PC-3 (cell line): ENCODE measurements at regions not wholly inside any gene's neighbourhood (a gene's known extent, or its start where the extent isn't known, plus 50 kb on each side); places are given as distances from the start of the nearest gene placed in this dataset.

Experiments
- ATAC-seq: fragments of 200-7000 bp; cut with Tn5 transposase; 2 replicates; pipeline ENCODE4 v1.9.1; 2020; ENCODE audit warnings: mild to moderate bottlenecking, moderate library complexity
- BruUV-seq: library from RNA; stranded (reverse); fragments of 400-500 nt; replicated peaks from 2 replicates; lab custom pipeline; 2021; lab: Mats Ljungman, UMichigan
- CTCF ChIA-PET: fragments of 300-600 bp; sonication (Branson Sonifier 250); formaldehyde crosslinking; loops from one replicate; lab custom pipeline; 2022; ENCODE audit warnings: antibody characterized with exemption; lab: Charles Lee
- POLR2A ChIA-PET: fragments of 300-600 bp; sonication (Branson Sonifier 250); formaldehyde crosslinking; loops from one replicate; lab custom pipeline; 2022; ENCODE audit warnings: antibody characterized with exemption; ENCODE audit not compliant: unreplicated experiment; lab: Charles Lee
- DNase-seq: peaks from one replicate; pipeline ENCODE4 v3.0.0-alpha.2; 2015
- H2AFZ ChIP-seq: fragments of 300-600 bp; sonication (generic); 2 replicates; pipeline ENCODE4 v1.6.0; 2016; ENCODE audit warnings: antibody characterized with exemption, low read length
- H3F3A ChIP-seq: fragments of 300-600 bp; sonication (generic); one replicate; pipeline ENCODE4 v1.6.0; 2017; ENCODE audit warnings: antibody characterized with exemption, low read length, control low read depth, mild to moderate bottlenecking; ENCODE audit not compliant: unreplicated experiment
- H3K27ac ChIP-seq: fragments of 300-600 bp; sonication (generic); 2 replicates; pipeline ENCODE4 v1.5.1; 2016; ENCODE audit warnings: mild to moderate bottlenecking, low read length
- H3K27me3 ChIP-seq: fragments of 300-600 bp; sonication (generic); 2 replicates; pipeline ENCODE4 v1.6.1; 2016; ENCODE audit warnings: low read length, mixed read lengths
- H3K36me3 ChIP-seq: fragments of 300-600 bp; sonication (generic); 2 replicates; pipeline ENCODE4 v1.6.1; 2016; ENCODE audit warnings: low read depth, mixed run types, low read length, mixed read lengths
- H3K4me1 ChIP-seq: fragments of 300-600 bp; sonication (generic); 2 replicates; pipeline ENCODE4 v1.5.1; 2016; ENCODE audit warnings: low read length; ENCODE audit not compliant: insufficient read depth
- H3K4me2 ChIP-seq: fragments of 300-600 bp; sonication (generic); 2 replicates; pipeline ENCODE4 v1.6.0; 2016; ENCODE audit warnings: low read length
- H3K4me3 ChIP-seq: fragments of 300-600 bp; sonication (generic); 2 replicates; pipeline ENCODE4 v1.5.1; 2016; ENCODE audit warnings: mild to moderate bottlenecking, low read length, mixed read lengths
- H3K79me2 ChIP-seq: fragments of 300-600 bp; sonication (generic); 2 replicates; pipeline ENCODE4 v1.6.1; 2017; ENCODE audit warnings: low read length, mixed read lengths
- H3K9ac ChIP-seq: fragments of 300-600 bp; sonication (generic); 2 replicates; pipeline ENCODE4 v1.6.0; 2016; ENCODE audit warnings: mild to moderate bottlenecking, low read length
- H3K9me2 ChIP-seq: fragments of 300-600 bp; sonication (generic); replicated peaks from 2 replicates; pipeline ENCODE4 v1.6.1; 2016; ENCODE audit warnings: mixed run types, low read length, mixed read lengths
- H3K9me3 ChIP-seq: fragments of 300-600 bp; sonication (generic); 2 replicates; pipeline ENCODE4 v1.6.1; 2016; ENCODE audit warnings: low read length, mixed read lengths
- H4K20me1 ChIP-seq: fragments of 300-600 bp; sonication (generic); 2 replicates; pipeline ENCODE4 v1.6.1; 2016; ENCODE audit warnings: low read length, mixed read lengths
- EZH2 ChIP-seq: fragments of 300-600 bp; sonication (generic); IDR thresholded peaks from one replicate; pipeline ENCODE4 v1.6.1; 2017; ENCODE audit warnings: antibody characterized with exemption, mild to moderate bottlenecking, low read length; ENCODE audit not compliant: unreplicated experiment
- EZH2phosphoT487 ChIP-seq: fragments of 300-600 bp; sonication (generic); IDR thresholded peaks from 2 replicates; pipeline ENCODE4 v1.6.1; 2018; ENCODE audit warnings: mild to moderate bottlenecking, antibody characterized with exemption, low read length, borderline replicate concordance
- intact Hi-C: fragments of 100-400 bp; cut with micrococcal nuclease; formaldehyde crosslinking; loops from 2 replicates; pipeline ENCODE4 v1.9.0; 2023
- TF ChIP-seq, protein P1 (sequence below): fragments of 300-600 bp; sonication (generic); conservative IDR thresholded peaks from 2 replicates; pipeline ENCODE4 v1.5.1; 2017; ENCODE audit warnings: antibody characterized with exemption, low read depth, mild to moderate bottlenecking, low read length

DNA sequence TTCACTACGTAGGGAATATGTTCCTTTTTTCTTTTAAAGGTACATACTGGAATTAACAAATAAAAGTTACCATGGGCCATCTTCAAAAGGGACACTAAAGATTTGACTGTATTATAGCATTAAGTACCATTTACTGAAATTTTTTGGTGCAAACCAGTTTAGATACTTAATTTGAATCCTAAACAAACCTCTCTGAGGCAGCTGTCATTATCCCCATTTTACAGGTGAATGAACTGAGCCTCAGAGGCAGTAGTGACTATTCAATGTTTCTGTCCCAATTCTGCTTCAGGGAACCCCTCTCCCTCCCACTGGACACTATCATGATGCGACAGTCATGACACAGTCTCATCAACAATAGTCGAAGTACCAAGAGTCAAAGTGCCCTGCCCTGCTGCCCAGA, 76.2 kb upstream of the PHF21A start:
- Histone ChIP-seq H3K36me3 (no peaks in the 10 kb centered on the region), H3K4me2 (no peak overlapping the region), H3F3A (no peaks in the 10 kb centered on the region), H3K27me3 (no peaks in the 10 kb centered on the region), H3K9me2 (no peaks in the 10 kb centered on the region), H3K9me3 (no peaks in the 10 kb centered on the region), H3K79me2 (no peaks in the 10 kb centered on the region), H3K4me1 (peaks cover 6% of the 10 kb centered on the region; the same call in 1 of the 2 replicates), H4K20me1 (no peaks in the 10 kb centered on the region), H3K4me3 (no peak overlapping the region), H3K9ac (no peak overlapping the region), H2AFZ (no peak overlapping the region), H3K27ac (no peak overlapping the region)
- ChIA-PET CTCF (no interaction called here), POLR2A (no interaction called here)
- no TSS peak for BruUV-seq
- DNase-seq (no peak), ATAC-seq (no peak)
- TF ChIP-seq EZH2, result no peak
- TF ChIP-seq EZH2phosphoT487, result no peak
- TF ChIP-seq, protein P1, sequence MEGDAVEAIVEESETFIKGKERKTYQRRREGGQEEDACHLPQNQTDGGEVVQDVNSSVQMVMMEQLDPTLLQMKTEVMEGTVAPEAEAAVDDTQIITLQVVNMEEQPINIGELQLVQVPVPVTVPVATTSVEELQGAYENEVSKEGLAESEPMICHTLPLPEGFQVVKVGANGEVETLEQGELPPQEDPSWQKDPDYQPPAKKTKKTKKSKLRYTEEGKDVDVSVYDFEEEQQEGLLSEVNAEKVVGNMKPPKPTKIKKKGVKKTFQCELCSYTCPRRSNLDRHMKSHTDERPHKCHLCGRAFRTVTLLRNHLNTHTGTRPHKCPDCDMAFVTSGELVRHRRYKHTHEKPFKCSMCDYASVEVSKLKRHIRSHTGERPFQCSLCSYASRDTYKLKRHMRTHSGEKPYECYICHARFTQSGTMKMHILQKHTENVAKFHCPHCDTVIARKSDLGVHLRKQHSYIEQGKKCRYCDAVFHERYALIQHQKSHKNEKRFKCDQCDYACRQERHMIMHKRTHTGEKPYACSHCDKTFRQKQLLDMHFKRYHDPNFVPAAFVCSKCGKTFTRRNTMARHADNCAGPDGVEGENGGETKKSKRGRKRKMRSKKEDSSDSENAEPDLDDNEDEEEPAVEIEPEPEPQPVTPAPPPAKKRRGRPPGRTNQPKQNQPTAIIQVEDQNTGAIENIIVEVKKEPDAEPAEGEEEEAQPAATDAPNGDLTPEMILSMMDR, result no peak
- intact Hi-C loops, result no loop called here

DNA sequence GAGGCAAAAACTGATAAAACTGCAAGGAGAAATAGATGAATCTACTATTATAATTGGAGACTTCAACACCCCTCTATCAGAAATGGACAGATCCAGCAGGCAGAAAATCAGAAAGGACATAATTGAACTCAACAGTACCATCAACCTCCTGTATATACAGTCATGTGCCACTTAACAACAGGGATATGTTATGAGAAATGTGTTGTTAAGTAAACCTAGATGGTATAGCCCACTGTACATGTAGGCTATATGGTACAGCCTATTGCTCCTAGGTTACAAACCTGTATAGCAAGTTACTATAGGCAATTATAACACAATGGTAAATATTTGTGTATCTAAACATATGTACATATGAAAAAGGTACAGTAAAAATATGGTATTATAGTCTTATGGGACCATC, 66.8 kb upstream of the PHF21A start:
- no peak for TF ChIP-seq EZH2phosphoT487
- TF ChIP-seq, protein P1, result no peak
- no peak for TF ChIP-seq EZH2
- no TSS peak for BruUV-seq

DNA sequence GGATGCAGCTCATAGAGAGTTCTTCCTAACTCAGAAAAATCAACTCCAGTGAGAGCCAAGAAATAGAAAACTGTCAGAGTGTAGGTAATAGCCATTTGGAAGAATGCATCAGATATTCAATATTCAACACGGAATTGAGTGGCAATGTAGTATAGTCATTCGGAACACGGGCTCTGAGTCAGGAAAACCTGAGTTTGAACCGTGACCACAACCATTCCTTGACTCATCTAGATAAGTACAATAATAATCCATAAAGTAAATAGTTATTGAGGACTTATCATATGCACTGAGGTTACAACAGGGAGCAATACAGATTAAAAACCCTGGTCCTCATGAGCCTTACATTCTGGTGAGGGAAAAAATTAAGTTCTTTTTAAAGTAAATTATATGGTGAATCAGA, 62.6 kb upstream of the PHF21A start:
- Histone ChIP-seq H3K9me2 (no peaks in the 10 kb centered on the region), H3F3A (no peaks in the 10 kb centered on the region), H3K79me2 (no peaks in the 10 kb centered on the region), H4K20me1 (no peaks in the 10 kb centered on the region), H3K4me1 (peaks cover 20% of the 10 kb centered on the region), H3K27ac (peak overlapping the region; percentile 12; the same call in 1 of the 2 replicates), H3K4me3 (no peak overlapping the region), H2AFZ (no peak overlapping the region), H3K9me3 (no peaks in the 10 kb centered on the region), H3K9ac (no peak overlapping the region), H3K4me2 (peak overlapping the region; percentile 45), H3K27me3 (no peaks in the 10 kb centered on the region), H3K36me3 (no peaks in the 10 kb centered on the region)
- ATAC-seq (peak; percentile 92), DNase-seq (peak; percentile 90)
- BruUV-seq, result no TSS peak
- ChIA-PET CTCF (no interaction called here), POLR2A (no interaction called here)
- intact Hi-C loops, result no loop called here
- TF ChIP-seq EZH2phosphoT487 (no peak), EZH2 (no peak)
- TF ChIP-seq, protein P1, result no peak

More for the DNA sequence above, 66.8 kb upstream of the PHF21A start:
- H3K4me3 ChIP-seq, result no peak overlapping the region
- no peaks in the 10 kb centered on the region for H3F3A ChIP-seq
- H3K4me2 ChIP-seq, result no peak overlapping the region
- H3K9ac ChIP-seq, result no peak overlapping the region
- ChIA-PET CTCF (no interaction called here), POLR2A (no interaction called here)
- no peaks in the 10 kb centered on the region for H3K9me2 ChIP-seq
- no peaks in the 10 kb centered on the region for H3K27me3 ChIP-seq
- H3K79me2 ChIP-seq, result no peaks in the 10 kb centered on the region
- no peak for ATAC-seq
- H4K20me1 ChIP-seq, result no peaks in the 10 kb centered on the region
- H3K9me3 ChIP-seq, result no peaks in the 10 kb centered on the region
- intact Hi-C loops, result no loop called here
- no peak overlapping the region for H3K27ac ChIP-seq
- no peak for DNase-seq
- no peak overlapping the region for H2AFZ ChIP-seq
- H3K36me3 ChIP-seq, result no peaks in the 10 kb centered on the region
- H3K4me1 ChIP-seq, result peaks cover 18% of the 10 kb centered on the region
